ENCODE measurements at regions not wholly inside any gene's neighbourhood (a gene's known extent, or its start where the extent isn't known, plus 50 kb on each side); places are given as distances from the start of the nearest gene placed in this dataset.

DNA sequence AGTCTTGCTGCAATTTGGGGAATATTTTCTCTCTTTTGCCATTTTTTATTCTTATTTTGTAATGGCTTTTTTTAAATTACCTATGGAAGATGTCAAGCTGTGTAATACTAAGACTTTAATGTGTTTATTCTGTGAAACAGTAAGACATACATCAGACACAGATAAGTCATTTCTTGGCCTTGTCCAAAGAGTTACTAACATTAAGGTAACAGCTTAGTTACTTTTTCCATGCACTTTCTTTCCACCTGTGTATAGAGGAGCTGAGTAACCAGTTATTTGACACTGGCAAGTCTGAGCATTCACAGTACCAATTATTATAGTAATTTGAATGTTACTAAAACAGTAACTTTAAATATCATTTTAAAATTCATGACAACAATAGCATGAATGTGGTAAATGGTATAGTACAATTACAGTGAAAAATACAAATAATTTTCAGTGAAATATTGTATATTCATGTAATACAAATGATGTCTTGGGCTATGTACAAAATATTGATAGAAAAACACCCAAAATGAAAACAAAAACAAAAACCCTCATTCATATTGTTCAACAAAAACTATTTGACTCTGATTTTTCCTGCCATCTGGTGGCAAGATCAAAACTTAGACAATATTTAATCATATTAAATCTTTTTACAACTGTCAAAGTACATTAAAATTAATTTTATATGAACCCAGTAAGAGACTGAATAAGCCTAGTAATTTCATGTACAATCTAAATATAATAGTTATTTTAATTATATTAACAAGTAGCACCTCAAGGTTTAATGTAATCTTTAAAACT, 259.8 kb upstream of the SEMA3A start:
- TF ChIP-seq, protein P1, sequence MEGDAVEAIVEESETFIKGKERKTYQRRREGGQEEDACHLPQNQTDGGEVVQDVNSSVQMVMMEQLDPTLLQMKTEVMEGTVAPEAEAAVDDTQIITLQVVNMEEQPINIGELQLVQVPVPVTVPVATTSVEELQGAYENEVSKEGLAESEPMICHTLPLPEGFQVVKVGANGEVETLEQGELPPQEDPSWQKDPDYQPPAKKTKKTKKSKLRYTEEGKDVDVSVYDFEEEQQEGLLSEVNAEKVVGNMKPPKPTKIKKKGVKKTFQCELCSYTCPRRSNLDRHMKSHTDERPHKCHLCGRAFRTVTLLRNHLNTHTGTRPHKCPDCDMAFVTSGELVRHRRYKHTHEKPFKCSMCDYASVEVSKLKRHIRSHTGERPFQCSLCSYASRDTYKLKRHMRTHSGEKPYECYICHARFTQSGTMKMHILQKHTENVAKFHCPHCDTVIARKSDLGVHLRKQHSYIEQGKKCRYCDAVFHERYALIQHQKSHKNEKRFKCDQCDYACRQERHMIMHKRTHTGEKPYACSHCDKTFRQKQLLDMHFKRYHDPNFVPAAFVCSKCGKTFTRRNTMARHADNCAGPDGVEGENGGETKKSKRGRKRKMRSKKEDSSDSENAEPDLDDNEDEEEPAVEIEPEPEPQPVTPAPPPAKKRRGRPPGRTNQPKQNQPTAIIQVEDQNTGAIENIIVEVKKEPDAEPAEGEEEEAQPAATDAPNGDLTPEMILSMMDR (conservative IDR thresholded peaks at IDR 0.05; ENCODE audit: control insufficient read depth, insufficient read depth, low read depth, low read length), result peak; percentile 16
- peak; percentile 19 for DNase-seq (ENCODE audit: low read depth)
- H3K4me3 ChIP-seq (ENCODE audit: control insufficient read depth, low read depth, low read length), result no peak overlapping the region

DNA sequence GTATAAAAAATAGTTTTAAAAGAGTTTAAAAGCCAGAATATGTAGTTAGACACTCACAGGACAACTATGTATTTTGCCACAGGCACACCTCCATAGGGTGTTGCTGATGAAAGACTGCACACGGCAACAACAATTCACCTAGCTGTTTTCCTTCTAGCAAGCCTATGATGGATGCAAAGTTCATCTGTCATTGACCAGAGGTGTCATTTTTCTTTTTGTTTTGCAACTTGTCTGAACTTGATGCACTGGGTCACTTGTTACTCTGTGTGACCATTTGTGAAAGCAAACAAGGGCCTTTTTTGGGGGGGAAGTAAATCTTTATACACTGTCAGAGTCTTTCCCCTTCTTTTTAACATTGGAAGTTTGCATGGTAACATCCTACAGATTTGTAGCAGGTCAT, 258.0 kb upstream of the SEMA3A start:
- no peak overlapping the region for H3K4me3 ChIP-seq (ENCODE audit: control insufficient read depth, low read depth, low read length)
- DNase-seq (ENCODE audit: low read depth), result no peak
- TF ChIP-seq, protein P1 (conservative IDR thresholded peaks at IDR 0.05; ENCODE audit: control insufficient read depth, insufficient read depth, low read depth, low read length), result no peak

DNA sequence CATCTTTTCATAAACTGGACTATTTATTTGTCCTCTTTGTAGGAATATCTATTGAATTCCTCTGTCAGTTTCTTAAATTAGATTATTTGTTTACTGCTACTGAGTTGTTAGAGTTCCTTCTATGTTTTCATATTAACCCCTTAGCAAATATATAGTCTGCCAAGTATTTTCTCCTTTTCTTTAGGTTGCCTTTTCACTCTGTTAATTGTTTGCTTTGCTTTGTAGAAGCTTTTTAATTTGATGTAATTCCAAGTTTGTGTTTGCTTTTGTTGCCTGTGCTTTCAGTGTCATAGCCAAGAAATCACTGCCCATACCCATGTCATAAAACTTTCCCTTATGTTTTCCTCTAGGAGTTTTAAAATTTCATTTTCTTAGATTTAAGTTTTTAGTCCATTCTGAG, 256.2 kb upstream of the SEMA3A start:
- H3K4me3 ChIP-seq (ENCODE audit: control insufficient read depth, low read depth, low read length), result no peak overlapping the region
- no peak for DNase-seq (ENCODE audit: low read depth)
- TF ChIP-seq, protein P1 (conservative IDR thresholded peaks at IDR 0.05; ENCODE audit: control insufficient read depth, insufficient read depth, low read depth, low read length), result no peak

DNA sequence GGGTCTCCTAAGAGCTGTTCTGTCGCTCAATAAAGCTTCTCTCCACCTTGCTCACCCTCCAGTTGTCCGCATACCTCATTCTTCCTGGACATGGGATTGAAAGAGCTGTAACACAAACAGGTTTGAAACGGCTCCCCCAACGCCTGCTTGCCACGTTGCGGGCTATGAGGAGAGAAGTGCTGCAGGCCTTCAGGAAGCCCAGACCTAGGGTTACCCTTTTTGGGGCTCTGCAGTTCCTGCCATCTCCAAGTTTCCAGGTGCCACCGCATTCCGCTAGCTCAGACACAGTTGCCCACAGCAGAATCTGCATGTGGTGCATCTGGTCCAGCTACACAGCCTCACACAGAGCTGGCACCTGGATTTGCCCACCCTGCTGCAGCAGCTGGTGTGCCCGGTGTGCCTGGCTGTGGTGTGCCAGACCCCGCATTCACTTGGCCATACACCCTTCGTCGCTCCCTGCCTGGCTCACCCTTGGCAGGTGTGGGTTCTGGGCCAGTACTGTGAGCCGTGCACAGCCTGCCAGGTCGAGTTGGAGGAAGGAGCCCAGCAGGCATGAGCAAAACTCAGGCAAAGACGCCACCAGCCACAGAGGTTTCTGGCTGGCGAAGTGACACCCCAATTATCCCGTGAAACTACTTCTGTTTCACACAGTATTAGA, 253.2 kb upstream of the SEMA3A start:
- no peak for DNase-seq (ENCODE audit: low read depth)
- TF ChIP-seq, protein P1 (conservative IDR thresholded peaks at IDR 0.05; ENCODE audit: control insufficient read depth, insufficient read depth, low read depth, low read length), result no peak
- no peak overlapping the region for H3K4me3 ChIP-seq (ENCODE audit: control insufficient read depth, low read depth, low read length)

DNA sequence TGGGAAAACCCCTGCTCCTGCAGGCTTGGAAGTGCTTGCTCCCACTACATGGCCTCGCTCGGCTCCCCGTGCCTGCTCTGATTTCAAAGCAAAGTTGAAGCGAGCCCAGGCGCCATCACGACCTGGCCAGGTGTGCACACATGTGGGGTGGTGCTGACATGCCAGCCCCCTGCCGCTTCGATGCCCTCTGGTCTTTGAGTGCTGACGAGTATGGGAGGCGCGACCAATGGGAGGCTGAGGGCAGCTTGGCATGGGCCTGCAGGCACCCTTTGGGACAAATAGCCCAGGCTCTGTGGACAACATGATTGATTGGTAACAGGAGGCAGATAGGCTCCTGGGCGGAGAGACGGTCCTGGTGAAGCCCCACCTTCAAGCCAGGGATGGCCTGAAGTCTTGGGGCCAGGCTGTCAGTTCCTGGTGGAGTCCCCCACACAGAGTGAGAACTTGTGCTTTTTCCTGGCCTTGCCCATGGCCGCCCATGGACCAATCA, 252.4 kb upstream of the SEMA3A start:
- DNase-seq (ENCODE audit: low read depth), result no peak
- TF ChIP-seq, protein P1 (conservative IDR thresholded peaks at IDR 0.05; ENCODE audit: control insufficient read depth, insufficient read depth, low read depth, low read length), result no peak
- H3K4me3 ChIP-seq (ENCODE audit: control insufficient read depth, low read depth, low read length), result no peak overlapping the region

DNA sequence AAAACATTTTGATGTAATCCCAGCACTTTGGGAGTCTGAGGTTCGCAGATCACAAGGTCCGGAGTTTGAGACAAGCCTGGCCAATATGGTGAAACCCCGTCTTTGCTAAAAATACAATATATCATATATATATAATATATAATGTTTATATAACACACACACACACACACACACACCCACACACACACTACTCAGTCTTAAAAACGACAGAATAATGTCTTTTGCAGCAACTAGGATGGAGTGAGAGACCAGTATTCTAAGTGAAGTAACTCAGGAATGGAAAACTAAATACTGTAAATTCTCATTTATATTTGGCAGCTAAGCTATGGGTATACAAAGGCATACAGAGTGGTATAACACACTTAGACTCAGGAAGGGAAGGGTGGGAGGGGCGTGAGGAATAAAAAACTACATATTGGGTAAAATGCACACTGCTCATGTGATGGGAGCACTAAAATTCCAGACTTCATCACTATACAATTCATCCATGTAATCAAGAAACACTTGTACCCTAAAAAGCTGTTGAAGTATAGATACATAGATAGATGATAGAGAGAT, 231.2 kb upstream of the SEMA3A start:
- H3K4me3 ChIP-seq (ENCODE audit: control insufficient read depth, low read depth, low read length), result no peak overlapping the region
- DNase-seq (ENCODE audit: low read depth), result no peak
- TF ChIP-seq, protein P1 (conservative IDR thresholded peaks at IDR 0.05; ENCODE audit: control insufficient read depth, insufficient read depth, low read depth, low read length), result no peak

Measured in fibroblast of mammary gland (primary cell).